ENCODE measurements at regions not wholly inside any gene's neighbourhood (a gene's known extent, or its start where the extent isn't known, plus 50 kb on each side); places are given as distances from the start of the nearest gene placed in this dataset.
"Not testable (repeated sequence)": the region's sequence is repeated elsewhere in the genome, so short reads cannot be mapped to it uniquely, and the experiment has no call there.

DNA sequence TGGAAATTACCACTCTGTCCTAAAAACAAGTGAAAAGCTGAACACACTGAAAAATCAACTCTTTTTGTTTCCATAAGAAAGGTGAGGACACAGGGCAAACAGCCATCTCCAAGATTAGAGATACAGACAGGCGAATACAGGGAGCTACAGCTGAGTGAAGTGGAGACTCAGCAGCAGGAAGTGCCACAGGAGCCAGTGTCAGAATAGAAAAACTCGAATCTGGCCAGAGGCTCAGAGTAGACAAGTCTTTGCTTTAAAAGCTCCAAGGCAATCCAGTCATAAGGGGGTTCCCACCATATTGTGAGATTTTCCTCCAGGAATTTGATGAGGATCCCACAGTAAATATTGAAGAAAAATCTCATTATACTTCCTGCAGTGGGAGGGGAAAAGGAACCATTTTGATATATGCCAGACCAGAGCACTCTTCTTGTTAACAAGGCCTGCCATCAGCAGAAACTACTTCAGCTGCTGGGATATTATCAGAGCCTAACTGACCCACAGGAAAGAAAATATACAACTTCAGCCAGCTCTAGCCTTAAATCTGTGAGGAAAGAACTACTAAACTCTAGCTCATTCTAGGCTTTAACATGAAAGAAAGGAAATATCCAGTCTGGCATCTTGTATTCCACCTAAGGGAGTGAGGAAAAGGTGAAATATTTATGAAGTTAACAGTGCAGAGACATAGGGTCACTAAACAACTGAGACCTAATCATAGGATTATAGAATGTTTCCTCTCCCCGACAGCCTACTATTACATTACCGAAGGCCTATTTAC lies 256.2 kb upstream of the OLFM3 start:
- TF ChIP-seq ZFX (IDR thresholded peaks at IDR 0.05; ENCODE audit: borderline replicate concordance) = no peak
- TF ChIP-seq, protein P1, sequence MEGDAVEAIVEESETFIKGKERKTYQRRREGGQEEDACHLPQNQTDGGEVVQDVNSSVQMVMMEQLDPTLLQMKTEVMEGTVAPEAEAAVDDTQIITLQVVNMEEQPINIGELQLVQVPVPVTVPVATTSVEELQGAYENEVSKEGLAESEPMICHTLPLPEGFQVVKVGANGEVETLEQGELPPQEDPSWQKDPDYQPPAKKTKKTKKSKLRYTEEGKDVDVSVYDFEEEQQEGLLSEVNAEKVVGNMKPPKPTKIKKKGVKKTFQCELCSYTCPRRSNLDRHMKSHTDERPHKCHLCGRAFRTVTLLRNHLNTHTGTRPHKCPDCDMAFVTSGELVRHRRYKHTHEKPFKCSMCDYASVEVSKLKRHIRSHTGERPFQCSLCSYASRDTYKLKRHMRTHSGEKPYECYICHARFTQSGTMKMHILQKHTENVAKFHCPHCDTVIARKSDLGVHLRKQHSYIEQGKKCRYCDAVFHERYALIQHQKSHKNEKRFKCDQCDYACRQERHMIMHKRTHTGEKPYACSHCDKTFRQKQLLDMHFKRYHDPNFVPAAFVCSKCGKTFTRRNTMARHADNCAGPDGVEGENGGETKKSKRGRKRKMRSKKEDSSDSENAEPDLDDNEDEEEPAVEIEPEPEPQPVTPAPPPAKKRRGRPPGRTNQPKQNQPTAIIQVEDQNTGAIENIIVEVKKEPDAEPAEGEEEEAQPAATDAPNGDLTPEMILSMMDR (IDR thresholded peaks at IDR 0.05) = no peak
- H3K27ac ChIP-seq = no peak overlapping the region

DNA sequence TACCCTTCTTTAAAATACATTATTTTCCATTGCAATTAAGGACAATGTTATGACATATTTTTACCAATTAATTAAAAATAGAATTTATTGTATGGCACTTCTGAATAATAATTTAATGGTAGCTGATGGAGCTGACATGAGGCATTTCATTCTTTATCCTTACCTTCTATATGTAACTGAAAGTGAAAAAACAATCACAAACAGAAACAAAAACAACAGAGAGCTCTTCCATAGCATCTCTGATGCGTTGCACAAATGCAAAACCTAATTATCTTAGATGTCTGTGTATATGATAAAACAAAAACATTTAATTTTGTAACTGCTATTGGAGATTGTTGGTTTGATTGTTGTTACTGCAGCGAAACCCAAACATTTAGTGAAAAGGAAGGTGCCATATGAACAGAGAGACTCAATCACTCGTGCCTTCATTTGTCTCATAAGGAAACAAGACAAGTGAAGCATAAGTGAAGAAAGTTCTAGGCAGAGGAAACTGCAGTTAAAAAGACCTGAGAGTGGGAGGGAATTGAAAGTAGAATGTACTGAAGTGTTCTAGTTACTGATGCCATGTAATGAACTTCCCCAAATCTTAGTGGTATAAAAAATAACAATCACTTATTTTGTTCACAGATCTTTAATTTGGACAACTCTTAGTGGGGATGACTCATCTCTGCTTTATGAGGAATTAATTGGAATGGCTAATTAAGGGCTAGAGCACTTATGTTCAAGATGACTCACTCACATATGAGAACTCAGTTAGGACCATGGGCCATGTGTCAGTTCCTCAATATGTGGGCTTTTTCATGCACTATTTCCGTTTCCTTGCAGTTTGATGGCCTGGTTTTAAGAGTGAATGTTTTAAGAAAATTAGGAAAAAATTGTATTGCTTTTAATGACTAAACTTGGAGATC lies 245.0 kb upstream of the OLFM3 start:
- no peak overlapping the region for H3K27ac ChIP-seq
- TF ChIP-seq, protein P1 (IDR thresholded peaks at IDR 0.05) = no peak
- no peak for TF ChIP-seq ZFX (IDR thresholded peaks at IDR 0.05; ENCODE audit: borderline replicate concordance)

DNA sequence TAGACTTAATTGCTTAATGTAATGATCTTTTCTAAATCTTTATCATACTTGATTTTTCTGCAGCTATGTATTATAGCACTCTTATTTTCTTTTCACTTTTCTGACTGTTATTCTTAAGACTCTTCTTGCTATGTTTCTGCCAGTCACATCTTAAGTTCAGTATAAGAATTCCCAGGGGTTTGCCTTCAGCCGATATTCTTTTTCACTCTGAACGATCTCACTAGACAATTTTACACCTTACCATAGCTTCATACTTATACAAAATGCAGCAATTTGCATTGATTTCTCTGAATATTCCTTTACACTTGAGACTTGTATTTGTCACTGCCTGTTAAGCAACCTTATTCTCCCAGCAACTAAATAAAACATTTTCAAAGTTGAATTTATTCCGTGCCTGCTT lies 242.5 kb upstream of the OLFM3 start:
- TF ChIP-seq, protein P1 (IDR thresholded peaks at IDR 0.05) = no peak
- TF ChIP-seq ZFX (IDR thresholded peaks at IDR 0.05; ENCODE audit: borderline replicate concordance) = no peak

DNA sequence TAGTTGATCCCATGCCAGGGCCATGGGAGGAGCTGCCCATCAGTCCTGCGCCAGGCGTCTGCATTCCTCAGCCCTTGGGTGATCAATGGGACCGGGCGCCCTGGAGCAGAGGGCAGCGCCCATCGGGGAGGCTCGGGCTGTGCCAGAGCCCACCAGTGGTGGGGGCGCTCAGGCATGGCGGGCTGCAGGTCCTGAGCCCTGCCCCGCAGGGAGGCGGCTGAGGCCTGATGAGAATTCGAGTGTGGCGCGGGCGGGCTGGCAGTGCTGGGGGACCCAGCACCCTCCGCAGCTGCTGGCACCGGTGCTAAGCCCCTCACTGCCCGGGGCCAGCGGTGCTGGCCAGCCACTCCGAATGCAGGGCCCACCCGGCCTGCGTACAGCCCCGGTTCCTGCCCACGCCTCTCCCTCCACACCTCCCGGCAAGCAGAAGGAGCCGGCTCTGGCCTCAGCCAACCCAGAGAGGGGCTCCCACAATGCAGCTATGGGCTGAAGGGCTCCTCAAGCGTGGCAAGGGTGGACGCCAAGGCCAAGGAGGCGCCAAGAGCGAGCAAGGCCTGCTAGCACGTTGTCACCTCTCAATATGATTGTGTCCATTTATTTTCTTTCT lies 238.1 kb upstream of the OLFM3 start:
- H3K27ac ChIP-seq = peak overlapping the region; percentile 42
- TF ChIP-seq ZFX (IDR thresholded peaks at IDR 0.05; ENCODE audit: borderline replicate concordance) = no peak
- TF ChIP-seq, protein P1 (IDR thresholded peaks at IDR 0.05) = no peak

More for the DNA sequence above, 242.5 kb upstream of the OLFM3 start:
- peak overlapping the region; percentile 65 for H3K27ac ChIP-seq

DNA sequence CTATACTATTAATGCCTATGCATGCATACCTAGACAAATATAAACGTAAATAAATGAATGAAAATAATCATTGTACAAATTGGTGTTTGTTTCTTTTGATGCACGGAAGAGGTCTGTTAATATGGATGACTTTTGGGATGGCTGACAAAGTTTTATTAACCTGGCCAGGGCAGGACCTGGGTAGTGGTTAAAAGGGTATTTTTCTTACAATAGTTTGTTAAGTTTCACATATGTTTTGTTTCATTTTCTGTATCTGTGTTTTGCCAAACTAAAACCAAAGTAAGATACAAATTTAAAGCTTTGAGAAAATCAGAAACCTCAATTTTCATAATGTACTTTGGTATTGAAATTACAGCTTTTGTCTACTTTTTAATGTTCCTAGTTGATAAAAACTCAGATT lies 222.7 kb upstream of the OLFM3 start:
- TF ChIP-seq, protein P1 (IDR thresholded peaks at IDR 0.05) = no peak
- no peak for TF ChIP-seq ZFX (IDR thresholded peaks at IDR 0.05; ENCODE audit: borderline replicate concordance)
- no peak overlapping the region for H3K27ac ChIP-seq

DNA sequence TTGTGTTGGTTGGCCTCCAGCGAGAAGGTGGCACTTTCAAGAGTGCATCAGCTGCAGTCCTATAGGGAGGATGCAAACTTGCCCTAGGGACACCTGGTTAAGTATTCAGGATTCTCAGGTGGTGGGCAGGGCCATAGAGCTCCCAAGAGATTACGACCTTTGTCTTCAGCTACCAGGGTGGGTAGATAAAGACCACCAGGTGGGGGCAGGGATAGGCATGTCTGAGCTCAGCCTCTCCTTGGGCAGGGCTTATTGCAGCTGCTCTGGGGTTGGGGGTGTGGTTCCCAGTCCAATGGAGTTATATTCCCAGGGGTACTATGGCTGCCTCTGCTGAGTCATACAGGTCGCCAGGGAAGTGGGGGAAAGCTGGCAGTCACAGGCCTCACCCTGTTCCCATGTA lies 214.2 kb upstream of the OLFM3 start:
- H3K27ac ChIP-seq = not testable (repeated sequence)

DNA sequence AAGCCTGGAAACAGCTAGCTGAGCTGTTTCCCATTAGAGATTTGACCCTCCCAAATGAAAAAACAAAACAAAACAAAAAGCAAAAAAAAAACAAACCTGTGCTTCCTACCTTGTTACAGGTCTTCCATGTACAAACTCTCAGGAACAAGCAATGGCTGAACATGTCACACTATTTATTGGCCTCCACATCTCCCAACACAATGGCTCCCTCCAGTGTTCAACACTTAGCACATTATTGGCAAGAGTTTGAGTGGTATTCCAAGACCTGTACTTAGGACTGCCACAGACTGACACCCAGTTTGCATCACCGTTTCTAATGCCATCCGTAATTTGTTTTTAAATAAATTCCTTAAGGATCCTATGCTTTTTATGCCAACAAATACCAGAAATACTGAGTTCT lies 195.0 kb upstream of the OLFM3 start:
- H3K27ac ChIP-seq = no peak overlapping the region
- TF ChIP-seq, protein P1 (IDR thresholded peaks at IDR 0.05) = peak; percentile 79
- TF ChIP-seq ZFX (IDR thresholded peaks at IDR 0.05; ENCODE audit: borderline replicate concordance) = no peak

Measured in 22Rv1 (cell line).